ENCODE measurements at regions not wholly inside any gene's neighbourhood (a gene's known extent, or its start where the extent isn't known, plus 50 kb on each side); places are given as distances from the start of the nearest gene placed in this dataset.

- no peaks in the 10 kb centered on the region for H3K9me3 Mint-ChIP-seq
- WGBS (ENCODE audit: insufficient coverage) = 96% methylated on average over 3 of the region's 4 CpGs
- TF ChIP-seq CTCF (IDR thresholded peaks at IDR 0.05) = no peak
- no peak overlapping the region for H3K4me3 Mint-ChIP-seq
- H3K4me3 ChIP-seq (ENCODE audit: low read length) = no peak overlapping the region
- DNase-seq = no peak
- no peaks in the 10 kb centered on the region for H3K4me1 Mint-ChIP-seq
- no peak for ATAC-seq
- H3K27ac Mint-ChIP-seq = no peak overlapping the region
- intact Hi-C loops (cut with micrococcal nuclease) = no loop called here
- H3K27ac ChIP-seq (ENCODE audit: low read length) = no peak overlapping the region
- no peaks in the 10 kb centered on the region for H3K9me3 ChIP-seq (ENCODE audit: control insufficient read depth, insufficient read depth, low read length)
- H3K36me3 Mint-ChIP-seq = no peaks in the 10 kb centered on the region
- H3K27me3 Mint-ChIP-seq (ENCODE audit: low read depth in 2 of 2) = peaks cover 0 to 4% of the 10 kb centered on the region in 2 donors
- no peaks in the 10 kb centered on the region for H3K4me1 ChIP-seq (ENCODE audit: control insufficient read depth, insufficient read depth, low read length)
- no peaks in the 10 kb centered on the region for H3K27me3 ChIP-seq (ENCODE audit: control insufficient read depth, insufficient read depth, low read length)
- no peaks in the 10 kb centered on the region for H3K36me3 ChIP-seq (ENCODE audit: control insufficient read depth, insufficient read depth, low read length)
Measured at GRCh38 chr21:17731554-17731953, 87.6 kb downstream of the C21orf91 start.

GRCh38 chr21:17730782-17731181 lies 88.4 kb downstream of the C21orf91 start:
- Histone ChIP-seq H3K27ac (ENCODE audit: low read length) (no peak overlapping the region), H3K4me1 (ENCODE audit: control insufficient read depth, insufficient read depth, low read length) (no peaks in the 10 kb centered on the region), H3K27me3 (ENCODE audit: control insufficient read depth, insufficient read depth, low read length) (no peaks in the 10 kb centered on the region), H3K9me3 (ENCODE audit: control insufficient read depth, insufficient read depth, low read length) (no peaks in the 10 kb centered on the region), H3K36me3 (ENCODE audit: control insufficient read depth, insufficient read depth, low read length) (no peaks in the 10 kb centered on the region), H3K4me3 (ENCODE audit: low read length) (no peak overlapping the region)
- Mint-ChIP-seq H3K27me3 (ENCODE audit: low read depth in 2 of 2) (peaks cover 0 to 4% of the 10 kb centered on the region in 2 donors), H3K36me3 (no peaks in the 10 kb centered on the region), H3K27ac (no peak overlapping the region), H3K4me3 (no peak overlapping the region), H3K9me3 (no peaks in the 10 kb centered on the region), H3K4me1 (no peaks in the 10 kb centered on the region)
- intact Hi-C loops (cut with micrococcal nuclease) = no loop called here
- TF ChIP-seq CTCF (IDR thresholded peaks at IDR 0.05) = no peak
- peak in 2 of 3 donors; percentile 12 to 48 for ATAC-seq
- no peak for DNase-seq
- WGBS (ENCODE audit: insufficient coverage) = 89% methylated on average over 1 of the region's 1 CpG

GRCh38 chr21:17729455-17729854 lies 89.7 kb downstream of the C21orf91 start:
- Mint-ChIP-seq H3K4me1 (peaks cover under 1% of the 10 kb centered on the region in 2 donors), H3K4me3 (no peak overlapping the region), H3K36me3 (no peaks in the 10 kb centered on the region), H3K27ac (no peak overlapping the region), H3K9me3 (no peaks in the 10 kb centered on the region), H3K27me3 (ENCODE audit: low read depth in 2 of 2) (peaks cover 0 to 4% of the 10 kb centered on the region in 2 donors)
- TF ChIP-seq CTCF (IDR thresholded peaks at IDR 0.05) = no peak
- WGBS (ENCODE audit: insufficient coverage) = 88% methylated on average over 2 of the region's 2 CpGs
- no peaks in the 10 kb centered on the region for H3K36me3 ChIP-seq (ENCODE audit: control insufficient read depth, insufficient read depth, low read length)
- no peak for DNase-seq
- no peaks in the 10 kb centered on the region for H3K4me1 ChIP-seq (ENCODE audit: control insufficient read depth, insufficient read depth, low read length)
- no peak overlapping the region for H3K4me3 ChIP-seq (ENCODE audit: low read length)
- ATAC-seq = no peak
- H3K9me3 ChIP-seq (ENCODE audit: control insufficient read depth, insufficient read depth, low read length) = no peaks in the 10 kb centered on the region
- H3K27me3 ChIP-seq (ENCODE audit: control insufficient read depth, insufficient read depth, low read length) = no peaks in the 10 kb centered on the region
- intact Hi-C loops (cut with micrococcal nuclease) = no loop called here
- H3K27ac ChIP-seq (ENCODE audit: low read length) = no peak overlapping the region

DNA sequence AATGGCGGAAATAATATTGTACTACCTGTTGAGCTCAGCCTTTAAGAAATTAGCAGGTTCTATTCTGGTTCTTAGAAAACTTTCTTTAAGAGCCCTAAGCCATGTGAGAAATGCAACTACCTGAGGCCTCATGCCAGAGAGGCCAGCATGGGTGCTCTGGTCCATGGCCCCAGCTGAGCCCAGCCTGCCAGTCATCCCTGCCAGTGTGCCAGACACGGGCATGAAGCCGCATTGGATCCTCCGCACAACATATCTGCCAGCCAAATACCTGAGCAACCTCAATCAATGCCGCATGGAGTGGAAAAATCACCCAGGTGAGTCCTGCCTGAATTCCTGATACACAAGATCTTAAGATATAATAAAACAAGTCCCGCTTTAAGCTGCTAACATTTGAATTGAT lies 91.8 kb downstream of the C21orf91 start:
- H3K27me3 Mint-ChIP-seq (ENCODE audit: low read depth in 2 of 2) = peaks cover 0 to 4% of the 10 kb centered on the region in 2 donors
- no peak overlapping the region for H3K4me3 Mint-ChIP-seq
- Histone ChIP-seq H3K9me3 (ENCODE audit: control insufficient read depth, insufficient read depth, low read length) (no peaks in the 10 kb centered on the region), H3K4me3 (ENCODE audit: low read length) (no peak overlapping the region), H3K27me3 (ENCODE audit: control insufficient read depth, insufficient read depth, low read length) (no peaks in the 10 kb centered on the region), H3K4me1 (ENCODE audit: control insufficient read depth, insufficient read depth, low read length) (no peaks in the 10 kb centered on the region), H3K27ac (ENCODE audit: low read length) (no peak overlapping the region), H3K36me3 (ENCODE audit: control insufficient read depth, insufficient read depth, low read length) (no peaks in the 10 kb centered on the region)
- H3K4me1 Mint-ChIP-seq = peaks cover 6% of the 10 kb centered on the region in 2 donors
- no peaks in the 10 kb centered on the region for H3K36me3 Mint-ChIP-seq
- intact Hi-C loops (cut with micrococcal nuclease) = no loop called here
- no peak overlapping the region for H3K27ac Mint-ChIP-seq
- DNase-seq (no peak), ATAC-seq (no peak)
- 91% methylated on average over 5 of the region's 6 CpGs for WGBS (ENCODE audit: insufficient coverage)
- TF ChIP-seq CTCF (IDR thresholded peaks at IDR 0.05) = no peak
- no peaks in the 10 kb centered on the region for H3K9me3 Mint-ChIP-seq
